ENCODE measurements at regions not wholly inside any gene's neighbourhood (a gene's known extent, or its start where the extent isn't known, plus 50 kb on each side); places are given as distances from the start of the nearest gene placed in this dataset.

DNA sequence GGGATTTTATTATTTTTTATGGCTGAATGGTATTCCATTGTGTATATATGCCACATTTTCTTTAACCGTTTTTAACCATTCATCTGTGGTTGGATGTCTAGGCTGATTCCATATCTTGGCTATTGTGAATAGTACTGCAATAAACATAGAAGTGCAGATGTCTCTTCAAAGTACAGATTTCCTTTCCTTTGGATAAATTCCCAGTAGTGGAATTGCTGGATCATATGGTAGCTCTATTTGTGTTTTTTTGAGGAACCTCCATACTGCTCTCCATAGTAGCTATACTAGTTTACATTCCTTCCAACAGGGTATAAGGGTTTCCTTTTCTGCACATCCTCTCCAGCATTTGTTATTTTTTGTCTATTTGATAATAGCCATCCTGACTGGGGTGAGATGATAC lies 71.9 kb upstream of the SEZ6L start:
- no peaks in the 10 kb centered on the region for H3K27me3 ChIP-seq (ENCODE audit: control insufficient read depth, insufficient read depth, low read length)
- no peak overlapping the region for H3K4me3 ChIP-seq (ENCODE audit: low read depth, low read length)
- TF ChIP-seq, protein P1, sequence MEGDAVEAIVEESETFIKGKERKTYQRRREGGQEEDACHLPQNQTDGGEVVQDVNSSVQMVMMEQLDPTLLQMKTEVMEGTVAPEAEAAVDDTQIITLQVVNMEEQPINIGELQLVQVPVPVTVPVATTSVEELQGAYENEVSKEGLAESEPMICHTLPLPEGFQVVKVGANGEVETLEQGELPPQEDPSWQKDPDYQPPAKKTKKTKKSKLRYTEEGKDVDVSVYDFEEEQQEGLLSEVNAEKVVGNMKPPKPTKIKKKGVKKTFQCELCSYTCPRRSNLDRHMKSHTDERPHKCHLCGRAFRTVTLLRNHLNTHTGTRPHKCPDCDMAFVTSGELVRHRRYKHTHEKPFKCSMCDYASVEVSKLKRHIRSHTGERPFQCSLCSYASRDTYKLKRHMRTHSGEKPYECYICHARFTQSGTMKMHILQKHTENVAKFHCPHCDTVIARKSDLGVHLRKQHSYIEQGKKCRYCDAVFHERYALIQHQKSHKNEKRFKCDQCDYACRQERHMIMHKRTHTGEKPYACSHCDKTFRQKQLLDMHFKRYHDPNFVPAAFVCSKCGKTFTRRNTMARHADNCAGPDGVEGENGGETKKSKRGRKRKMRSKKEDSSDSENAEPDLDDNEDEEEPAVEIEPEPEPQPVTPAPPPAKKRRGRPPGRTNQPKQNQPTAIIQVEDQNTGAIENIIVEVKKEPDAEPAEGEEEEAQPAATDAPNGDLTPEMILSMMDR (IDR thresholded peaks at IDR 0.05; ENCODE audit: insufficient read depth, low read length, severe bottlenecking), result no peak
- H3K36me3 ChIP-seq (ENCODE audit: control insufficient read depth, insufficient read depth, low read length), result no peaks in the 10 kb centered on the region
- no peak for DNase-seq (ENCODE audit: low read depth)
- no peak for FAIRE-seq

DNA sequence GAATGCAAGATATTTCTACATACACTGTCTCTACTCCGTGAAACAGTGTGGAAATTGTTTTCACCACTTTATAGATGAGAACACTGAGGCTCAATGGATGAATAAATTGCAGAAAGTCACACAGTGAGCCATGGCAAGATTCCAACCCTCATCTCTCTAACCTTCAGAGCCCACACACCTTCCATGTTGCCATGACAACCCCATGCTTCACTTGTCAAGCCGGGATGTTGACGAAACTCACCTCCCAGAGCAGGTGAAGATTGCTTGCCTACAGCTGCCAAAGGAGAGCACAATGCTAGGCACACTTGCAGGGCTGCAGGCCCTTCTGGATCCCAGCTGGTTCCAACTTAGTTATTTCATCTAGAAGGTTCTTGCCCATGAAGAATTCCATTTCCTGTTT lies 71.4 kb upstream of the SEZ6L start:
- Histone ChIP-seq H3K4me3 (ENCODE audit: low read depth, low read length) (no peak overlapping the region), H3K27me3 (ENCODE audit: control insufficient read depth, insufficient read depth, low read length) (no peaks in the 10 kb centered on the region), H3K36me3 (ENCODE audit: control insufficient read depth, insufficient read depth, low read length) (no peaks in the 10 kb centered on the region)
- no peak for FAIRE-seq
- TF ChIP-seq, protein P1 (IDR thresholded peaks at IDR 0.05; ENCODE audit: insufficient read depth, low read length, severe bottlenecking), result no peak
- DNase-seq (ENCODE audit: low read depth), result no peak

DNA sequence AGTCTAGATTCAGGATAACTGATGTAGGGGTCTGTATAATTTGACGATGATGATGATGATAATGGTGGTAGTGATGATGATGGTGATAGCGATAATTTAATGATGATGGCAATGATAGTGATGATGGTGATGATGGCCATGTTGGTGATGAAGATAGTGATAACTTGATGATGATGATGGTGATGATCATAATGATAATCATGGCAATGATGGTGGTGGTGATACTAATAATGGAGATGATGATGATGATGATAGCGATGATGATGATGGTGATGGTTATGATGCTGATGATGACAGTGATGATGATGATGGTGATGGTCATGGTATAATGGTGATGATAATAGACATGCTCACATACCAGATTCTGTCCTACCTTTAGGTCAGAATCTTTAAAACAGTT lies 66.2 kb upstream of the SEZ6L start:
- Histone ChIP-seq H3K27me3 (ENCODE audit: control insufficient read depth, insufficient read depth, low read length) (no peaks in the 10 kb centered on the region), H3K36me3 (ENCODE audit: control insufficient read depth, insufficient read depth, low read length) (no peaks in the 10 kb centered on the region), H3K4me3 (ENCODE audit: low read depth, low read length) (no peak overlapping the region)
- no peak for DNase-seq (ENCODE audit: low read depth)
- TF ChIP-seq, protein P1 (IDR thresholded peaks at IDR 0.05; ENCODE audit: insufficient read depth, low read length, severe bottlenecking), result no peak
- no peak for FAIRE-seq

DNA sequence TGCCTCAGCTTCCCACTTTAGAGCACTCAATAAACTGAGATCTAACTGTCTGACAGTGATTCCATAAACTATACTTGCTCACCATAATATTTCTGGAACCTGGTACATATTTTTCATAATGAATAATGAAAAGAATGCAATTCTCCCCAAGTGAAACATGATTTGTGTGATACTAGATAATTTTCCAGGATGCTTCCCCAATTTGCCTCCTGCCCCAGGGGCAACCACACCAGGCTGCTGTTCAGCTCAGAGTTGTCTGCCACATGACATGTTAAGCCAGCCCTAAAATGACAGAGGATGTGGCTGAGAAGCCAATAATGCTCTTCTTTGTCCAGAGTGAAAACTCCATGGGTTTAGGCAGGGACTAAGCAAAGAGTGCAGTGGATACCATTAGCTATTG lies 62.9 kb upstream of the SEZ6L start:
- no peak for FAIRE-seq
- Histone ChIP-seq H3K4me3 (ENCODE audit: low read depth, low read length) (no peak overlapping the region), H3K36me3 (ENCODE audit: control insufficient read depth, insufficient read depth, low read length) (no peaks in the 10 kb centered on the region), H3K27me3 (ENCODE audit: control insufficient read depth, insufficient read depth, low read length) (no peaks in the 10 kb centered on the region)
- DNase-seq (ENCODE audit: low read depth), result no peak
- TF ChIP-seq, protein P1 (IDR thresholded peaks at IDR 0.05; ENCODE audit: insufficient read depth, low read length, severe bottlenecking), result no peak

DNA sequence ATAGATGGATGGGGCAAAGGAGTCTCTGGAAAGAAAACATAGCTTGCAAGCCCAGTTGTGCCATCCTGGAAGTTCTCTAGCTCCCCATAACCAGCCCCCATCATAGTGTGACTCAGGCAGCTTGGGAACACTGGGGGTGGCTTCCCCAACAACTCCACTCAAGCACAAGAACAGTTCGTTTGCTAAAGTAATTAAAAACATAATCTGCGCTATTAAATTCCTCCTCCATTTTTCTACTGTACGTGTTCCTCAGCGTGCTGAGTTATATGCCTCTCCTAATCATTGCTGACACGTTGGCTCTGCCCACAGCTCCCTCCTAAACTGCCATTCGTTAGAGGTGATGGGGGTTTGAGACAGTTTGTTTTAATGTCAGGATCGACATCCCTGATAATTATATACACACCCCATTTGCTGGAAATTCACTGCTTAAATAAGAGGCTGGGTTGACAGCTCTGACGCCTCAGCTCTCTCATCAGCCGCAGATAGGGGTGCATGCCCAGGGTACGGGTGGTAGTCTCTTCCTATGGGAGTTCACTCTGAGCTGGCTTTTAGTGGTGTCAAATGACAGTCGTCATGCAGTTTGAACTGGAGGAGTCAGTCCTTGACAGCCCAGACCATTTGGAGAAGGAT lies 59.5 kb upstream of the SEZ6L start:
- peak; percentile 40 for FAIRE-seq
- TF ChIP-seq, protein P1 (IDR thresholded peaks at IDR 0.05; ENCODE audit: insufficient read depth, low read length, severe bottlenecking), result no peak
- H3K27me3 ChIP-seq (ENCODE audit: control insufficient read depth, insufficient read depth, low read length), result no peaks in the 10 kb centered on the region
- no peak for DNase-seq (ENCODE audit: low read depth)
- H3K4me3 ChIP-seq (ENCODE audit: low read depth, low read length), result no peak overlapping the region
- H3K36me3 ChIP-seq (ENCODE audit: control insufficient read depth, insufficient read depth, low read length), result no peaks in the 10 kb centered on the region

DNA sequence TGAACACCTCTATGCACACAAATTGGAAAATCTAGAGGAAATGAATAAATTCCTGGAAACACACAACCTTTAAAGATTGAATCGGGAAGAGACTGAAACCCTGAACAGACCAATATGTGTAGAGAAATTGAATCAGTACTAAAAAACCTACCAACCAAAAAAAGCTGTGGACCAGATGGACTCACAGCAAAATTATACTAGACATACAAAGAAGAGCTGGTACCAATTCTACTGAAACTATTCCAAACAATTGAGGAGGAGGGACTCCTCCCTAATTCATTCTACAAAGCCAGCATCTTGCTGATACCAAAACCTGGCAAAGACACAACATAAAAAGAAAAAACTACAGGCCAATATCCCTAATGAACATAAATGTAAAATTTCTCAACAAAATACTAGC lies 54.4 kb upstream of the SEZ6L start:
- no peak for DNase-seq (ENCODE audit: low read depth)
- Histone ChIP-seq H3K4me3 (ENCODE audit: low read depth, low read length) (no peak overlapping the region), H3K27me3 (ENCODE audit: control insufficient read depth, insufficient read depth, low read length) (no peaks in the 10 kb centered on the region), H3K36me3 (ENCODE audit: control insufficient read depth, insufficient read depth, low read length) (no peaks in the 10 kb centered on the region)
- TF ChIP-seq, protein P1 (IDR thresholded peaks at IDR 0.05; ENCODE audit: insufficient read depth, low read length, severe bottlenecking), result no peak
- FAIRE-seq, result no peak
